ENCODE measurements at regions not wholly inside any gene's neighbourhood (a gene's known extent, or its start where the extent isn't known, plus 50 kb on each side); places are given as distances from the start of the nearest gene placed in this dataset.

GRCh38 chr11:19433367-19433766, 192.6 kb upstream of the E2F8 start:
- Histone ChIP-seq H3K9ac (ENCODE audit: low read length) (peak overlapping the region; percentile 43), H3K27me3 (replicated peaks in 1 of 4; ENCODE audit: control extremely low read depth in 1 of 4, control insufficient read depth in 3 of 4, insufficient read depth in 4 of 4, low read length in 3 of 4) (peaks cover 0 to 5% (median 0%) of the 10 kb centered on the region in 4 experiments), H3K79me2 (ENCODE audit: control insufficient read depth, insufficient read depth, low read length) (no peaks in the 10 kb centered on the region), H3K4me1 (ENCODE audit: control insufficient read depth in 2 of 2, insufficient read depth in 2 of 2, low read length in 2 of 2) (peaks cover 16 to 48% of the 10 kb centered on the region in 2 donors), H3K9me3 (ENCODE audit: control extremely low read depth in 1 of 3, control insufficient read depth in 2 of 3, insufficient read depth in 1 of 3, low read length in 2 of 3) (no peaks in the 10 kb centered on the region), H3K27ac (ENCODE audit: low read length in 2 of 2) (no peak overlapping the region), H3K4me2 (replicated peaks; ENCODE audit: low read depth, low read length, poor library complexity, severe bottlenecking) (peak overlapping the region; percentile 45), H3K36me3 (replicated peaks in 1 of 2; ENCODE audit: control extremely low read depth in 1 of 2, control insufficient read depth in 1 of 2, extremely low read depth in 1 of 2, insufficient read depth in 2 of 2, low read length in 1 of 2) (no peaks in the 10 kb centered on the region), H4K20me1 (ENCODE audit: control insufficient read depth, insufficient read depth, low read length, poor library complexity, severe bottlenecking) (no peaks in the 10 kb centered on the region), H3K4me3 (ENCODE audit: control extremely low read depth in 1 of 5, extremely low read depth in 1 of 5, insufficient read depth in 1 of 5, low read depth in 2 of 5, low read length in 4 of 5) (no peak overlapping the region), H2AFZ (ENCODE audit: insufficient read depth, low read depth, low read length, poor library complexity, severe bottlenecking) (no peak overlapping the region)
- ChIA-PET CTCF (no interaction called here), POLR2A (no interaction called here)
- no peaks in the 10 kb centered on the region for H3K9me3 Mint-ChIP-seq (ENCODE audit: insufficient read depth)
- H3K4me1 Mint-ChIP-seq = peaks cover 37% of the 10 kb centered on the region
- 33% methylated on average over 1 of the region's 2 CpGs for WGBS (ENCODE audit: insufficient coverage)
- ATAC-seq (ENCODE audit: low read depth) (peak; percentile 50), DNase-seq (peak; percentile 38)
- H3K27me3 Mint-ChIP-seq = peaks cover 1% of the 10 kb centered on the region
- intact Hi-C loops (cut with micrococcal nuclease) = no loop called here
- TF ChIP-seq EZH2 (IDR thresholded peaks at IDR 0.05; ENCODE audit: borderline replicate concordance, insufficient read depth, low read depth, low read length, poor library complexity, severe bottlenecking) (no peak), CTCF (IDR thresholded peaks at IDR 0.05) (no peak)
- no peak overlapping the region for H3K27ac Mint-ChIP-seq
- peak overlapping the region; percentile 67 for H3K4me3 Mint-ChIP-seq

DNA sequence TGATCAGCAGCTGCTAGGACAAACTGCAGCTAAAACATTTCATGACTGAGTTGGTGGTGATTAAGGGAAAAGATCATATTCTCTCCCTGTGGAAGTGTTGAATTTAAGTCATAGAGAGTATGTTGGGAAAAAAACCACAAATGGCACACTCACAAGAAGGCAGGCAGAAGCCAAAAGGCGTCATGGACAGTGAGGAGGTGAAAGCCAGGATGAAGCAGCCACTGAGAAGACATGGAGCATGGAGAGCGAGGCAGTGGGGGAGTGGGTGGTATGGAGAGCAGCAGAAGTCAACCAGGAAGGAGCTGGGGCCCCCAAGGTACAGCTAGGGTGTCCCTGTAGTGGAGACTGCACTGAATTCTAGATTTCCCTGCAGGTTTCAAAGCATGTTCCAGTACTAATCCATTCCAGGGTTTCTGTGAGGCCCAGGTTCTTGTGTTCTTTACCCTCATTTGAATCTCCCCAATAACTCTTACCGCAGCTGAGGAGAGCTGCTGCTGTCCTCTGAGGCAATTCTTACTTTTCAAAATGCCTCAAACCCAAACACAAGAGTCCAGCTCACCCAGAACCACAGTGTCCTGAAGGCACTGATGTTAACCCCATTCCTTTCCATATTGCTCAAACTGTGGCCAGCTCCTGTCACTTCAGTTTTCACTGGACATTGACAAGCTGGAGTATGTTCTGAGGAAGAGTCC, 191.8 kb upstream of the E2F8 start:
- Mint-ChIP-seq H3K27ac (no peak overlapping the region), H3K27me3 (peaks cover 4% of the 10 kb centered on the region), H3K9me3 (ENCODE audit: insufficient read depth) (no peaks in the 10 kb centered on the region), H3K4me3 (peak overlapping the region; percentile 67), H3K4me1 (peaks cover 38% of the 10 kb centered on the region)
- peaks cover 16 to 48% of the 10 kb centered on the region in 2 donors for H3K4me1 ChIP-seq (ENCODE audit: control insufficient read depth in 2 of 2, insufficient read depth in 2 of 2, low read length in 2 of 2)
- ATAC-seq (ENCODE audit: low read depth) (peak; percentile 61), DNase-seq (peak; percentile 31)
- peaks cover 0 to 5% (median 0%) of the 10 kb centered on the region in 4 experiments for H3K27me3 ChIP-seq (replicated peaks in 1 of 4; ENCODE audit: control extremely low read depth in 1 of 4, control insufficient read depth in 3 of 4, insufficient read depth in 4 of 4, low read length in 3 of 4)
- no peaks in the 10 kb centered on the region for H3K79me2 ChIP-seq (ENCODE audit: control insufficient read depth, insufficient read depth, low read length)
- H3K4me2 ChIP-seq (replicated peaks; ENCODE audit: low read depth, low read length, poor library complexity, severe bottlenecking) = peak overlapping the region; percentile 45
- TF ChIP-seq EZH2 (IDR thresholded peaks at IDR 0.05; ENCODE audit: borderline replicate concordance, insufficient read depth, low read depth, low read length, poor library complexity, severe bottlenecking) = no peak
- no peak for TF ChIP-seq CTCF (IDR thresholded peaks at IDR 0.05)
- CTCF ChIA-PET = interaction anchor here (1.1 kb wide), 1 partner anchor 9 kb away, joined by 5 read pairs; no protein-coding TSS in a partner anchor
- POLR2A ChIA-PET = no interaction called here
- WGBS (ENCODE audit: insufficient coverage) = 28% methylated on average over 2 of the region's 3 CpGs
- H4K20me1 ChIP-seq (ENCODE audit: control insufficient read depth, insufficient read depth, low read length, poor library complexity, severe bottlenecking) = no peaks in the 10 kb centered on the region
- H3K9ac ChIP-seq (ENCODE audit: low read length) = peak overlapping the region; percentile 43
- intact Hi-C loops (cut with micrococcal nuclease) = no loop called here
- H3K4me3 ChIP-seq (ENCODE audit: control extremely low read depth in 1 of 5, extremely low read depth in 1 of 5, insufficient read depth in 1 of 5, low read depth in 2 of 5, low read length in 4 of 5) = peak overlapping the region in 3 of 5 experiments; percentile 1 to 20 (median 17)
- H3K36me3 ChIP-seq (replicated peaks in 1 of 2; ENCODE audit: control extremely low read depth in 1 of 2, control insufficient read depth in 1 of 2, extremely low read depth in 1 of 2, insufficient read depth in 2 of 2, low read length in 1 of 2) = no peaks in the 10 kb centered on the region
- H2AFZ ChIP-seq (ENCODE audit: insufficient read depth, low read depth, low read length, poor library complexity, severe bottlenecking) = peak overlapping the region; percentile 13
- H3K27ac ChIP-seq (ENCODE audit: low read length in 2 of 2) = no peak overlapping the region
- H3K9me3 ChIP-seq (ENCODE audit: control extremely low read depth in 1 of 3, control insufficient read depth in 2 of 3, insufficient read depth in 1 of 3, low read length in 2 of 3) = no peaks in the 10 kb centered on the region

All from B cell (primary cell).